ENCODE measurements at regions not wholly inside any gene's neighbourhood (a gene's known extent, or its start where the extent isn't known, plus 50 kb on each side); places are given as distances from the start of the nearest gene placed in this dataset.

DNA sequence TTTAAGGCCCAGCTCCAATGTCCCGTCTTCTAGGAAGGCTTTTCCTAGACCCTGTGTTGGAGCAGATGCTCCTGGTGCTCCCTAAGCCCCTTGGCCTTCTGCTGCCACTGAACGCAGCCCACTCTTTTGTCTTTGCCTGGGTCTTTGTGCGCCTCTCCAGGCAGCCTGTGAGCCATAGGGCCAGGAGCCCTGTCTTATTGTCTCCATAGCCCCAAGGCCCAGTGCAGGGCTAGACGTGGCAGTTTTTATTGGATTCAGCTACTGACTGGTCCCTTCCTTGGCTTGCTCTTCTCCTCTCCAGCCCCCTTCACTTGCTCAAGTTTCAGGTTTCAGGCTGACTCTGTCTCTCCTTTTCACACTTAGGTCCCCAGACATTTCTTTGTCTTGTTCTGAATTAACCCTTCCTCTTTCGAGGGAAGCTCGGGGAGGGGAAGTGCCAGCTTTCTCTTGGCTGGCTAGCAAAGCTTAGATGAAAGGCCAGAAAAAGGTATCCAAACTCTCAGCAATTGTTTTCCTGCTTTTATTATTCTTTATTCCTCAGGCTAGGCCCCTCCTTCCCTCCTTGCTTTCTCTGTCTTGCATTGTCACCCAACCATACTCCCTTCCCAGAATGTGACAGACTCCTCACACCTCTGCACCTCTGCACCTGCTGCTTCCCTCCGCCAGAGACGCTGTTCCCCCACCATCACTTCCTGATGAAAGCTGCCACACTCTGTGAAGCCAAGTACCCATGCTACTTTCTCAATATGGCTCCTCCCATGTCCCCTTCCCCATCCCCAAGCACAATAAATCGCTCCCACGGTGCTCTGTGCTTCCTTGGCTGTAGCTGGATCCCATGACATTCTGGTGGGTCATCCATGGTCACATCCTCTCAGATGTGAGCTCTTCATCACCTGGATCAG, 101.6 kb upstream of the CPEB4 start (continued):
- TF ChIP-seq, protein P1, sequence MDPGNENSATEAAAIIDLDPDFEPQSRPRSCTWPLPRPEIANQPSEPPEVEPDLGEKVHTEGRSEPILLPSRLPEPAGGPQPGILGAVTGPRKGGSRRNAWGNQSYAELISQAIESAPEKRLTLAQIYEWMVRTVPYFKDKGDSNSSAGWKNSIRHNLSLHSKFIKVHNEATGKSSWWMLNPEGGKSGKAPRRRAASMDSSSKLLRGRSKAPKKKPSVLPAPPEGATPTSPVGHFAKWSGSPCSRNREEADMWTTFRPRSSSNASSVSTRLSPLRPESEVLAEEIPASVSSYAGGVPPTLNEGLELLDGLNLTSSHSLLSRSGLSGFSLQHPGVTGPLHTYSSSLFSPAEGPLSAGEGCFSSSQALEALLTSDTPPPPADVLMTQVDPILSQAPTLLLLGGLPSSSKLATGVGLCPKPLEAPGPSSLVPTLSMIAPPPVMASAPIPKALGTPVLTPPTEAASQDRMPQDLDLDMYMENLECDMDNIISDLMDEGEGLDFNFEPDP (CRISPR knock-in tag; IDR thresholded peaks at IDR 0.05) = no peak
- no peak for TF ChIP-seq ZNF224 (CRISPR knock-in tag; IDR thresholded peaks at IDR 0.05)
- 0 out of 2 replicates have a peak, but pooled peaks have one; percentile 66 for TF ChIP-seq HDGF (IDR thresholded peaks at IDR 0.05)
- TF ChIP-seq STAT5B (CRISPR knock-in tag; IDR thresholded peaks at IDR 0.05) = no peak
- no peak for TF ChIP-seq ZNF133 (CRISPR knock-in tag; IDR thresholded peaks at IDR 0.05)
- no peak for TF ChIP-seq RAD51 (IDR thresholded peaks at IDR 0.05; ENCODE audit: borderline replicate concordance, low read depth)
- no peak; the same call in 1 of the 2 replicates for TF ChIP-seq EP400 (IDR thresholded peaks at IDR 0.05)
- TF ChIP-seq, protein P2, sequence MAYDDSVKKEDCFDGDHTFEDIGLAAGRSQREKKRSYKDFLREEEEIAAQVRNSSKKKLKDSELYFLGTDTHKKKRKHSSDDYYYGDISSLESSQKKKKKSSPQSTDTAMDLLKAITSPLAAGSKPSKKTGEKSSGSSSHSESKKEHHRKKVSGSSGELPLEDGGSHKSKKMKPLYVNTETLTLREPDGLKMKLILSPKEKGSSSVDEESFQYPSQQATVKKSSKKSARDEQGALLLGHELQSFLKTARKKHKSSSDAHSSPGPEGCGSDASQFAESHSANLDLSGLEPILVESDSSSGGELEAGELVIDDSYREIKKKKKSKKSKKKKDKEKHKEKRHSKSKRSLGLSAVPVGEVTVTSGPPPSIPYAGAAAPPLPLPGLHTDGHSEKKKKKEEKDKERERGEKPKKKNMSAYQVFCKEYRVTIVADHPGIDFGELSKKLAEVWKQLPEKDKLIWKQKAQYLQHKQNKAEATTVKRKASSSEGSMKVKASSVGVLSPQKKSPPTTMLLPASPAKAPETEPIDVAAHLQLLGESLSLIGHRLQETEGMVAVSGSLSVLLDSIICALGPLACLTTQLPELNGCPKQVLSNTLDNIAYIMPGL (CRISPR knock-in tag; IDR thresholded peaks at IDR 0.05) = no peak
- no peak for TF ChIP-seq MED1 (CRISPR knock-in tag; IDR thresholded peaks at IDR 0.05; ENCODE audit: borderline replicate concordance)
- TF ChIP-seq POLR2A (conservative IDR thresholded peaks at IDR 0.05) = no peak
- TF ChIP-seq, protein P3, sequence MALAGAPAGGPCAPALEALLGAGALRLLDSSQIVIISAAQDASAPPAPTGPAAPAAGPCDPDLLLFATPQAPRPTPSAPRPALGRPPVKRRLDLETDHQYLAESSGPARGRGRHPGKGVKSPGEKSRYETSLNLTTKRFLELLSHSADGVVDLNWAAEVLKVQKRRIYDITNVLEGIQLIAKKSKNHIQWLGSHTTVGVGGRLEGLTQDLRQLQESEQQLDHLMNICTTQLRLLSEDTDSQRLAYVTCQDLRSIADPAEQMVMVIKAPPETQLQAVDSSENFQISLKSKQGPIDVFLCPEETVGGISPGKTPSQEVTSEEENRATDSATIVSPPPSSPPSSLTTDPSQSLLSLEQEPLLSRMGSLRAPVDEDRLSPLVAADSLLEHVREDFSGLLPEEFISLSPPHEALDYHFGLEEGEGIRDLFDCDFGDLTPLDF (CRISPR knock-in tag; IDR thresholded peaks at IDR 0.05) = no peak
- TF ChIP-seq SIN3A (IDR thresholded peaks at IDR 0.05; ENCODE audit: borderline replicate concordance in 2 of 2, control insufficient read depth in 1 of 2, low read depth in 2 of 2, low read length in 2 of 2) = no peak
- no peak for TF ChIP-seq ZNF586 (CRISPR knock-in tag; conservative IDR thresholded peaks at IDR 0.05)
- no peak for TF ChIP-seq TFAM (CRISPR knock-in tag; conservative IDR thresholded peaks at IDR 0.05)
- TF ChIP-seq, protein P4, sequence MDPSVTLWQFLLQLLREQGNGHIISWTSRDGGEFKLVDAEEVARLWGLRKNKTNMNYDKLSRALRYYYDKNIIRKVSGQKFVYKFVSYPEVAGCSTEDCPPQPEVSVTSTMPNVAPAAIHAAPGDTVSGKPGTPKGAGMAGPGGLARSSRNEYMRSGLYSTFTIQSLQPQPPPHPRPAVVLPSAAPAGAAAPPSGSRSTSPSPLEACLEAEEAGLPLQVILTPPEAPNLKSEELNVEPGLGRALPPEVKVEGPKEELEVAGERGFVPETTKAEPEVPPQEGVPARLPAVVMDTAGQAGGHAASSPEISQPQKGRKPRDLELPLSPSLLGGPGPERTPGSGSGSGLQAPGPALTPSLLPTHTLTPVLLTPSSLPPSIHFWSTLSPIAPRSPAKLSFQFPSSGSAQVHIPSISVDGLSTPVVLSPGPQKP (CRISPR knock-in tag; IDR thresholded peaks at IDR 0.05) = no peak
- no peak for TF ChIP-seq TBP (optimal IDR thresholded peaks at IDR 0.05; ENCODE audit: low read depth, low read length)
- TF ChIP-seq NFE2 (IDR thresholded peaks at IDR 0.05; ENCODE audit: low read depth) = peak; percentile 66
- TF ChIP-seq MTA1 (IDR thresholded peaks at IDR 0.05; ENCODE audit: borderline replicate concordance) = no peak
- TF ChIP-seq GATAD2B (IDR thresholded peaks at IDR 0.05; ENCODE audit: borderline replicate concordance) = no peak
- no peak for TF ChIP-seq TEAD2 (tag; IDR thresholded peaks at IDR 0.05)
- TF ChIP-seq RBM39 (optimal IDR thresholded peaks at IDR 0.05; ENCODE audit: low read depth, low read length) = no peak
- TF ChIP-seq NONO (IDR thresholded peaks at IDR 0.05; ENCODE audit: low read depth in 2 of 2, low read length in 1 of 2) = no peak
- no peak for TF ChIP-seq PML (IDR thresholded peaks at IDR 0.05; ENCODE audit: low read length)
- no peak for TF ChIP-seq ZFP30 (CRISPR knock-in tag; IDR thresholded peaks at IDR 0.05; ENCODE audit: borderline replicate concordance)

Measured in K562 (cell line).